Body of pancreas (tissue), 4 donors: ENCODE measurements at regions not wholly inside any gene's neighbourhood (a gene's known extent, or its start where the extent isn't known, plus 50 kb on each side); places are given as distances from the start of the nearest gene placed in this dataset.
A peak's percentile ranks its signal among the peaks of the same experiment; 100 is the strongest.

Experiments
- ATAC-seq: fragments of 150-250 bp; one replicate; pipeline ENCODE4 v1.9.1; 2016
- DNase-seq, 4 donors: peaks; one replicate each; pipeline ENCODE4 v3.0.0-alpha.2; 2019
- H3K27ac ChIP-seq, 4 donors: fragments of 200-600 bp; sonication (generic); 1 replicate in 3 of 4; 2 replicates in 1 of 4; pipeline versions ENCODE4 v1.5.1 to v1.6.1; 2016 to 2019; ENCODE audit warnings: mild to moderate bottlenecking in 1 of 4, mixed read lengths in 1 of 4, moderate library complexity in 1 of 4
- H3K27me3 ChIP-seq, 2 donors: fragments of 200-600 bp; sonication (generic); one replicate each; pipeline ENCODE4 v1.6.0; 2016; ENCODE audit warnings: mild to moderate bottlenecking in 1 of 2
- H3K36me3 ChIP-seq, 2 donors: fragments of 200-600 bp; sonication (generic); replicated peaks in 1 of 2; 2 replicates each; pipeline ENCODE4 v1.5.1; 2016; ENCODE audit warnings: low read depth in 2 of 2; ENCODE audit not compliant: insufficient read depth in 1 of 2
- H3K4me1 ChIP-seq: fragments of 200-600 bp; sonication (generic); one replicate; pipeline ENCODE4 v1.6.0; 2016
- H3K4me3 ChIP-seq, 2 donors: fragments of 200-600 bp; sonication (generic); 1 replicate in 1 of 2; 2 replicates in 1 of 2; pipeline ENCODE4 v1.5.1; 2016 to 2019
- H3K9me3 ChIP-seq, 3 donors: fragments of 200-600 bp; sonication (generic); 1 replicate in 2 of 3; 2 replicates in 1 of 3; pipeline ENCODE4 v1.5.1; 2016
- POLR2A ChIP-seq, 3 donors: fragments of 450-650 bp; IDR thresholded peaks; one replicate each; pipeline ENCODE4 v1.6.1; 2016; ENCODE audit warnings: antibody characterized with exemption in 3 of 3, mild to moderate bottlenecking in 2 of 3
- WGBS, 2 donors: methylation state at CpG; one replicate each; pipeline ENCODE4 v1.1.5; 2017; 5-methylcytosine and 5-hydroxymethylcytosine counted together
- intact Hi-C: fragments of 100-400 bp; cut with DNase I; formaldehyde crosslinking; loops from one replicate; pipeline ENCODE4 v1.15.1; 2023
- TF ChIP-seq, protein P1 (sequence below), 7 experiments: fragments of 450-650 bp in 4 of 7; fragments of 200-600 bp in 3 of 7; sonication (generic) in 3 of 7; IDR thresholded peaks; one replicate each; pipeline ENCODE4 v1.5.1; 2016 to 2019; ENCODE audit warnings: antibody characterized with exemption in 7 of 7

DNA sequence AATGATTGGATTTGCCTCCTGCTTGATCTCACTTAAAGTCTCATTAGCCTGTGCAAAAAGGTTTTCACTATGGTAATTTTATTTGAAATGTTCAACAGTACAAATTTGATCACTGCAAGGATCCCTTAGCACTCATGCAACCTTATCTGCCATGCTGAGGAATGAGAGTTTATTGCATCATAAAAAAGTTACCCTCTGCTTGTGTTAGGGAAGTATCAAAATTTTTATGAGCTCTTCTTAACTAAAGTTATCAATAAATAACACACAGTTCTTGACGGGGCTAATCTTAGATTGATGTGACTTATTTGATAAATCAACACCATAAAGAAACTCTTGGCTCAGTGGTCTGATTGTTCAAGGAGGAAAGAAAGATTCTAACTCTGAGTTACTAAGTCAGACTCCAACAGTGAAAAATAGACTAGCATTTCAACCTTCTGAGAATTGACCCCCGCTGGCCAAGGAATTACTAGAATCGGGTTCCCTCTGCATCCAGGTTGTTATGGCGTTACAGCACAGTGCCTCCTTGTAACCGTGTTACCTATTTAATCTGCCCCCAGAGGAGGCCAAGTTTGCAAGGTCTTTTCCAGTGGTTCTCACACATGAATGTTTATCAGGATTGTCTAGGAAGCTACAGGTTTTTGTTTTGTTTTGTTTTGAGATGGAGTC is 259.7 kb downstream of the CDCA7 start:
- DNase-seq (peak in 2 of 4 donors; percentile 6 to 9), ATAC-seq (peak; percentile 59)
- no peak overlapping the region for H3K27ac ChIP-seq
- H3K4me1 ChIP-seq, result no peaks in the 10 kb centered on the region
- H3K36me3 ChIP-seq, result no peaks in the 10 kb centered on the region
- no peak overlapping the region for H3K4me3 ChIP-seq
- intact Hi-C loops, result no loop called here
- no peaks in the 10 kb centered on the region for H3K27me3 ChIP-seq
- no peaks in the 10 kb centered on the region for H3K9me3 ChIP-seq
- 45 to 47% methylated on average over 5 of the region's 5 CpGs for WGBS, 2 donors
- no peak for TF ChIP-seq POLR2A (IDR thresholded peaks at IDR 0.05)

DNA sequence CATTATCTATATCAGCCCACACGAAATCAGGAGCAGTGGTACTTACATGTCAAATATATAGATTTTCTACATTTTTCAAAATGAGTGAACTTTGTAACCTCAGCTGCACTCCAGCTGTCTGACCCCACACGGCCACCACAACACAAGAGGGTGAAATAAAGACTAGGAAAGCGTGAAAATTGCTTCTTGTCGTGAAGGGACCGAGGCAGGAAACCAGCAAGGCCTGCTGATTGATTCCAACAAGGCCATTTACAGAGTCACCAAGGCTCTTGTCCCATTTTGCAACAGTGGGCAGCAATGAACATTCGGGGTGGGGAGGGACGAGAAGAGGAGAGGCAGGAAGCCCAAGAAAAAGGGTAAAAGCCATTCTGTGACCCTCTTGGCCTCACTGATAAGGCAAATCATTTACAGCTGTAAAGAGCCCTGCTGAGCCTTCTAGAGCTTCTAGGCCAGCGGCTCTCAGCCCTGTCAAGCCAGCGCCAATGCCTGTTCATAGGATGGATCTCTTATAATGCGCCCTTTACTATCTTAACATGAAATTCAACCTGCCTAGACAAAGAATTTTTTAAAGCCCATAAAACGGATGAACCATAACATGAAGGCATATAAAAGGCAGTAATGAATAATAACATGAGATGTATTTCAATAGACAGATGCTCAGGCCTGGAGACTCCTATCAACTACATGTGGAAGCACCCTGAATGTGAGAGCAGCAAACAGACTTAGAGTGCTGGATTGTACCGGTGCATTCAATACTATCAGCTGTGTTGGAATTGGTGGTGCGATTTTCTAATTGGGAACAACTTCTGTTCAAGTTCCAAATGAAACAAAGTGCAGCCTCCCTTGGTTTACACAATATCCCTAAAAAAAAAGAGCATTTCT is 269.0 kb downstream of the CDCA7 start:
- WGBS, 2 donors, result 67 to 79% methylated on average over 13 of the region's 13 CpGs
- TF ChIP-seq POLR2A (IDR thresholded peaks at IDR 0.05), result no peak
- TF ChIP-seq, protein P1, sequence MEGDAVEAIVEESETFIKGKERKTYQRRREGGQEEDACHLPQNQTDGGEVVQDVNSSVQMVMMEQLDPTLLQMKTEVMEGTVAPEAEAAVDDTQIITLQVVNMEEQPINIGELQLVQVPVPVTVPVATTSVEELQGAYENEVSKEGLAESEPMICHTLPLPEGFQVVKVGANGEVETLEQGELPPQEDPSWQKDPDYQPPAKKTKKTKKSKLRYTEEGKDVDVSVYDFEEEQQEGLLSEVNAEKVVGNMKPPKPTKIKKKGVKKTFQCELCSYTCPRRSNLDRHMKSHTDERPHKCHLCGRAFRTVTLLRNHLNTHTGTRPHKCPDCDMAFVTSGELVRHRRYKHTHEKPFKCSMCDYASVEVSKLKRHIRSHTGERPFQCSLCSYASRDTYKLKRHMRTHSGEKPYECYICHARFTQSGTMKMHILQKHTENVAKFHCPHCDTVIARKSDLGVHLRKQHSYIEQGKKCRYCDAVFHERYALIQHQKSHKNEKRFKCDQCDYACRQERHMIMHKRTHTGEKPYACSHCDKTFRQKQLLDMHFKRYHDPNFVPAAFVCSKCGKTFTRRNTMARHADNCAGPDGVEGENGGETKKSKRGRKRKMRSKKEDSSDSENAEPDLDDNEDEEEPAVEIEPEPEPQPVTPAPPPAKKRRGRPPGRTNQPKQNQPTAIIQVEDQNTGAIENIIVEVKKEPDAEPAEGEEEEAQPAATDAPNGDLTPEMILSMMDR (IDR thresholded peaks at IDR 0.05), result no peak
- Histone ChIP-seq H3K4me1 (no peaks in the 10 kb centered on the region), H3K27ac (no peak overlapping the region), H3K9me3 (no peaks in the 10 kb centered on the region), H3K27me3 (no peaks in the 10 kb centered on the region), H3K4me3 (no peak overlapping the region), H3K36me3 (no peaks in the 10 kb centered on the region)
- ATAC-seq (no peak), DNase-seq (no peak)
- intact Hi-C loops, result no loop called here

DNA sequence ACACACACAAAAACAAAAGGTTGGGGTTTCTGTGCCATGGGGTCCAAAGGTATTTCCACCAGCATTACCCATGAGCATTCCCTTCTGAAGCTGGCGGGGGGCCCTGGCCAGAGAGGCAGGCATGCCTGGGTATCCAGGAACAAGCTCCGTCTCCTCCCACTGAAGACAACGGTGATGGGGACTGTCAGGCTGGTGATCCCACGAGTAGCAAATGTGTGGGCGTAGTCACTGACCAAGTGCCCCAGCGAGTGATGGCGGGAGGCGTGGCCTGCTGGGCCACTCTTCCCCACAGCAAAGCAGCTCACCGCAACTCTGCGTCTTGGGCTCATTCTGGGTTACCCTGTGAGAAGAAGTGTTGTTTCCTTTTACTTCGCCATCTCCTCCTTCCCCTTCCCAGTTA is 270.6 kb downstream of the CDCA7 start:
- WGBS, 2 donors, result 91% methylated on average over 11 of the region's 11 CpGs
- no peak for DNase-seq
- intact Hi-C loops, result no loop called here
- H3K36me3 ChIP-seq, result no peaks in the 10 kb centered on the region
- H3K27ac ChIP-seq, result no peak overlapping the region
- no peak for ATAC-seq
- H3K4me3 ChIP-seq, result no peak overlapping the region
- no peaks in the 10 kb centered on the region for H3K9me3 ChIP-seq
- no peaks in the 10 kb centered on the region for H3K4me1 ChIP-seq
- no peaks in the 10 kb centered on the region for H3K27me3 ChIP-seq
- TF ChIP-seq POLR2A (IDR thresholded peaks at IDR 0.05), result no peak
- TF ChIP-seq, protein P1 (IDR thresholded peaks at IDR 0.05), result no peak

DNA sequence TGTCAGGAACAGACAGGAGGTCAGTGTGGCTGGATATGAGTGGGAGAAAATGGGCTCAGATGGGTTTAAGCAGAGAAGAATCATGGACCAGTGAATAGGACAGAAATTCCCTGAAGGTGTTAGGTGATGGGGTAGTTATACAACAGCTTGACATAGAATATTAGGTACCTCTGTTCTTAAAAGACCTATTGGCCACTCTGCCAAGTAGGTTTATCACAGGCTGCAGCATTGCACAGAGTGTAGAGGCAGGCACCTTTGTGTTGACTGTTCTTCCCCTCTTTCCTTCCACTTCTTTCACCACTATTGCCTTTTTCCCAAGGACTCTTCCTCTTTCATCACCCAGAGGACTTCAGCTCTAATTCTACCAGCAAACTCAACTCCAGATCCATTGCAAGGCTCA is 274.4 kb downstream of the CDCA7 start:
- Histone ChIP-seq H3K27me3 (no peaks in the 10 kb centered on the region), H3K4me3 (no peak overlapping the region), H3K27ac (no peak overlapping the region), H3K9me3 (no peaks in the 10 kb centered on the region), H3K36me3 (no peaks in the 10 kb centered on the region), H3K4me1 (no peaks in the 10 kb centered on the region)
- TF ChIP-seq, protein P1 (IDR thresholded peaks at IDR 0.05), result no peak
- TF ChIP-seq POLR2A (IDR thresholded peaks at IDR 0.05), result no peak
- intact Hi-C loops, result no loop called here
- ATAC-seq (no peak), DNase-seq (no peak)

DNA sequence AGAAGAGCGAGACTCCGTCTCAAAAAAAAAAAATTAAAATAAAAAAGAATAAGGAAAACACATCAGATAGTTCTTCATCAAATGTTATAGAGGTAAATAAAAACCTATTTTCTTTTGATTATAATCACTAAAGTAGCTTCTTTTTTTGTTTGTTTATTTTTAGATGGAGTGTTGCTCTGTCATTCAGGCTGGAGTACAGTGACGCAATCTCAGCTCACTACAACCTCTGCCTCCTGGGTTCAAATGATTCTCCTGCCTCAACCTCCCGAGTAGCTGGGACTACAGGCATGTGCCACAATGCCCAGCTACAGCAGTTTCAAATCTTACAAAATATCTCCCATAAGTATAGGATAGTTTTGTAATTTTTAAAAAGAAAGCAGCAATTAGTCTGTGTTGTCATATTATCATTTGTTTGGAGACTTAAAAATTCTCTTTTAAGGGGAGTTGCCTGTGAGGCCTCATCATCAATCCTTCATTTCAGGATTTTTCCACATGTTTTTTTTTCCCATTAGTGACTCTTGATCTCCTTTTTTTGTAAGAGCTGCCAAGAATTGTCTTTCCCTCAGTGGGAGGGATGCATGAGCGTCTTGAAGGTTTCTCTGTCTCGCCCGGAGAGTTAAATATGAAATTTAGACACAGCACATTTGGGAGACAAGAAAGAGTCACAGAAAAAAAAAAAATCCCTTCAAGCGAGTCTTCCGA is 275.9 kb downstream of the CDCA7 start:
- ATAC-seq (no peak), DNase-seq (no peak)
- WGBS, 2 donors, result 79 to 92% methylated on average over 9 of the region's 9 CpGs
- TF ChIP-seq, protein P1 (IDR thresholded peaks at IDR 0.05), result no peak
- TF ChIP-seq POLR2A (IDR thresholded peaks at IDR 0.05), result no peak
- H3K27ac ChIP-seq, result no peak overlapping the region
- no peak overlapping the region for H3K4me3 ChIP-seq
- H3K36me3 ChIP-seq, result no peaks in the 10 kb centered on the region
- no peaks in the 10 kb centered on the region for H3K27me3 ChIP-seq
- H3K4me1 ChIP-seq, result no peaks in the 10 kb centered on the region
- intact Hi-C loops, result no loop called here
- no peaks in the 10 kb centered on the region for H3K9me3 ChIP-seq
